Karpas-422 (cell line): ENCODE measurements at regions not wholly inside any gene's neighbourhood (a gene's known extent, or its start where the extent isn't known, plus 50 kb on each side); places are given as distances from the start of the nearest gene placed in this dataset.

Experiments used
- DNase-seq: peaks from one replicate; pipeline ENCODE4 v3.0.0-alpha.2; 2015
- H2AFZ ChIP-seq: fragments of 200-600 bp; sonication (generic); 2 replicates; pipeline ENCODE4 v1.6.1; 2014; ENCODE audit warnings: antibody characterized with exemption, low read length, mixed read lengths
- H3K27ac ChIP-seq: fragments of 200-600 bp; sonication (generic); 2 replicates; pipeline ENCODE4 v1.5.1; 2014; ENCODE audit warnings: mild to moderate bottlenecking, low read length, moderate library complexity
- H3K27me3 ChIP-seq: fragments of 200-600 bp; sonication (generic); 2 replicates; pipeline ENCODE4 v1.6.1; 2014; ENCODE audit warnings: low read length, mixed read lengths
- H3K36me3 ChIP-seq: fragments of 200-600 bp; sonication (generic); 2 replicates; pipeline ENCODE4 v1.6.1; 2014; ENCODE audit warnings: low read length, mixed read lengths; ENCODE audit not compliant: insufficient read depth
- H3K4me1 ChIP-seq: fragments of 200-600 bp; sonication (generic); 2 replicates; pipeline ENCODE4 v1.6.1; 2014; ENCODE audit warnings: mild to moderate bottlenecking, low read length, mixed read lengths
- H3K4me2 ChIP-seq: fragments of 200-600 bp; sonication (generic); 2 replicates; pipeline ENCODE4 v1.6.1; 2014; ENCODE audit warnings: low read length, low read depth, mild to moderate bottlenecking; ENCODE audit not compliant: poor library complexity, severe bottlenecking
- H3K4me3 ChIP-seq: fragments of 200-600 bp; sonication (generic); 2 replicates; pipeline ENCODE4 v1.5.1; 2014; ENCODE audit warnings: mild to moderate bottlenecking, antibody characterized with exemption, low read length, mixed read lengths
- H3K79me2 ChIP-seq: fragments of 200-600 bp; sonication (generic); 2 replicates; pipeline ENCODE4 v1.6.1; 2014; ENCODE audit warnings: mild to moderate bottlenecking, low read length, mixed read lengths
- H3K9ac ChIP-seq: fragments of 200-600 bp; sonication (generic); 2 replicates; pipeline ENCODE4 v1.6.0; 2014; ENCODE audit warnings: low read length
- H3K9me2 ChIP-seq: fragments of 200-600 bp; sonication (generic), shearing (Covaris generic); replicated peaks from 2 replicates; pipeline ENCODE4 v1.6.0; 2014; ENCODE audit warnings: mild to moderate bottlenecking, low read length, moderate library complexity; ENCODE audit not compliant: insufficient read depth
- H3K9me3 ChIP-seq: fragments of 300-700, 200-600 bp; sonication (generic); 2 replicates; pipeline ENCODE4 v1.6.1; 2014; ENCODE audit warnings: low read length, mixed read lengths
- H4K20me1 ChIP-seq: fragments of 200-600 bp; sonication (generic); 2 replicates; pipeline ENCODE4 v1.6.1; 2014; ENCODE audit warnings: mild to moderate bottlenecking, antibody characterized with exemption, low read length, low read depth; ENCODE audit not compliant: insufficient read depth

GRCh38 chrX:30948626-30949025, 59.6 kb upstream of the TAB3 start:
- H3K27ac ChIP-seq, result no peak overlapping the region
- no peak overlapping the region for H3K9ac ChIP-seq

GRCh38 chrX:30948051-30948450, 59.0 kb upstream of the TAB3 start:
- no peak overlapping the region for H3K9ac ChIP-seq
- DNase-seq, result no peak
- H4K20me1 ChIP-seq, result no peaks in the 10 kb centered on the region
- H3K9me3 ChIP-seq, result no peaks in the 10 kb centered on the region
- no peak overlapping the region for H3K27ac ChIP-seq
- H3K4me1 ChIP-seq, result no peaks in the 10 kb centered on the region
- no peaks in the 10 kb centered on the region for H3K36me3 ChIP-seq
- no peaks in the 10 kb centered on the region for H3K27me3 ChIP-seq
- H3K4me2 ChIP-seq, result no peak overlapping the region
- no peaks in the 10 kb centered on the region for H3K79me2 ChIP-seq
- no peak overlapping the region for H3K4me3 ChIP-seq
- no peak overlapping the region for H2AFZ ChIP-seq
- H3K9me2 ChIP-seq, result no peaks in the 10 kb centered on the region

More at GRCh38 chrX:30948626-30949025, 59.6 kb upstream of the TAB3 start:
- Histone ChIP-seq H4K20me1 (no peaks in the 10 kb centered on the region), H3K36me3 (no peaks in the 10 kb centered on the region), H3K9me2 (no peaks in the 10 kb centered on the region), H2AFZ (no peak overlapping the region), H3K4me3 (no peak overlapping the region), H3K9me3 (no peaks in the 10 kb centered on the region), H3K79me2 (no peaks in the 10 kb centered on the region), H3K27me3 (no peaks in the 10 kb centered on the region), H3K4me1 (no peaks in the 10 kb centered on the region), H3K4me2 (no peak overlapping the region)
- no peak for DNase-seq

GRCh38 chrX:30943984-30944383, 54.9 kb upstream of the TAB3 start:
- Histone ChIP-seq H3K36me3 (no peaks in the 10 kb centered on the region), H3K4me3 (no peak overlapping the region), H3K27ac (no peak overlapping the region), H4K20me1 (no peaks in the 10 kb centered on the region), H2AFZ (no peak overlapping the region), H3K27me3 (no peaks in the 10 kb centered on the region), H3K4me1 (no peaks in the 10 kb centered on the region), H3K9me3 (no peaks in the 10 kb centered on the region), H3K9me2 (no peaks in the 10 kb centered on the region), H3K4me2 (no peak overlapping the region), H3K79me2 (no peaks in the 10 kb centered on the region), H3K9ac (no peak overlapping the region)
- DNase-seq, result no peak

- no peaks in the 10 kb centered on the region for H3K27me3 ChIP-seq
- no peaks in the 10 kb centered on the region for H3K9me3 ChIP-seq
- H3K36me3 ChIP-seq, result no peaks in the 10 kb centered on the region
- no peak overlapping the region for H3K27ac ChIP-seq
- no peak overlapping the region for H3K9ac ChIP-seq
- DNase-seq, result no peak
- no peaks in the 10 kb centered on the region for H3K79me2 ChIP-seq
- H3K9me2 ChIP-seq, result no peaks in the 10 kb centered on the region
- no peak overlapping the region for H3K4me2 ChIP-seq
- no peaks in the 10 kb centered on the region for H3K4me1 ChIP-seq
- H2AFZ ChIP-seq, result no peak overlapping the region
- no peaks in the 10 kb centered on the region for H4K20me1 ChIP-seq
- H3K4me3 ChIP-seq, result no peak overlapping the region
Observed at GRCh38 chrX:30941898-30942297, 52.8 kb upstream of the TAB3 start.

- Histone ChIP-seq H3K9me2 (no peaks in the 10 kb centered on the region), H3K27me3 (no peaks in the 10 kb centered on the region), H3K79me2 (no peaks in the 10 kb centered on the region), H3K9me3 (no peaks in the 10 kb centered on the region), H3K4me1 (no peaks in the 10 kb centered on the region), H4K20me1 (no peaks in the 10 kb centered on the region), H2AFZ (no peak overlapping the region), H3K4me3 (no peak overlapping the region), H3K4me2 (no peak overlapping the region), H3K9ac (no peak overlapping the region), H3K36me3 (no peaks in the 10 kb centered on the region), H3K27ac (no peak overlapping the region)
- DNase-seq, result no peak
Observed at GRCh38 chrX:30939928-30940327, 50.9 kb upstream of the TAB3 start.
